Activated CD4-positive, alpha-beta T cell treated with anti-CD3 and anti-CD28 coated beads, Interleukin-2, amount 10 ng/mL, durations not matched to agents 7 days and 5 days (primary cell): ENCODE measurements at regions not wholly inside any gene's neighbourhood (a gene's known extent, or its start where the extent isn't known, plus 50 kb on each side); places are given as distances from the start of the nearest gene placed in this dataset.
"Not testable (repeated sequence)": the region's sequence is repeated elsewhere in the genome, so short reads cannot be mapped to it uniquely, and the experiment has no call there.

Source experiments
- CTCF ChIA-PET: fragments of 350-600 bp; sonication (Branson Sonifier 250); formaldehyde crosslinking; loops from one replicate; lab custom pipeline; 2021; ENCODE audit warnings: antibody characterized with exemption; lab: Charles Lee
- POLR2A ChIA-PET: fragments of 350-600 bp; sonication (Branson Sonifier 250); formaldehyde crosslinking; loops from one replicate; lab custom pipeline; 2021; ENCODE audit warnings: antibody characterized with exemption; lab: Charles Lee
- DNase-seq: peaks from one replicate; pipeline ENCODE4 v3.0.0-alpha.2; 2020
- H3K27ac Mint-ChIP-seq: one replicate; pipeline ENCODE4 v1.8.0; 2021; ENCODE audit warnings: mild to moderate bottlenecking, moderate library complexity, mixed read lengths
- H3K27me3 Mint-ChIP-seq: one replicate; pipeline ENCODE4 v1.8.0; 2021; ENCODE audit warnings: mixed read lengths
- H3K36me3 Mint-ChIP-seq: one replicate; pipeline ENCODE4 v1.8.0; 2021; ENCODE audit warnings: low read depth, mixed read lengths
- H3K4me1 Mint-ChIP-seq: one replicate; pipeline ENCODE4 v1.8.0; 2021; ENCODE audit warnings: mixed read lengths
- H3K4me3 Mint-ChIP-seq: one replicate; pipeline ENCODE4 v1.8.0; 2021; ENCODE audit warnings: mild to moderate bottlenecking, moderate library complexity, mixed read lengths
- H3K9me3 Mint-ChIP-seq: one replicate; pipeline ENCODE4 v1.8.0; 2021; ENCODE audit warnings: mixed read lengths

DNA sequence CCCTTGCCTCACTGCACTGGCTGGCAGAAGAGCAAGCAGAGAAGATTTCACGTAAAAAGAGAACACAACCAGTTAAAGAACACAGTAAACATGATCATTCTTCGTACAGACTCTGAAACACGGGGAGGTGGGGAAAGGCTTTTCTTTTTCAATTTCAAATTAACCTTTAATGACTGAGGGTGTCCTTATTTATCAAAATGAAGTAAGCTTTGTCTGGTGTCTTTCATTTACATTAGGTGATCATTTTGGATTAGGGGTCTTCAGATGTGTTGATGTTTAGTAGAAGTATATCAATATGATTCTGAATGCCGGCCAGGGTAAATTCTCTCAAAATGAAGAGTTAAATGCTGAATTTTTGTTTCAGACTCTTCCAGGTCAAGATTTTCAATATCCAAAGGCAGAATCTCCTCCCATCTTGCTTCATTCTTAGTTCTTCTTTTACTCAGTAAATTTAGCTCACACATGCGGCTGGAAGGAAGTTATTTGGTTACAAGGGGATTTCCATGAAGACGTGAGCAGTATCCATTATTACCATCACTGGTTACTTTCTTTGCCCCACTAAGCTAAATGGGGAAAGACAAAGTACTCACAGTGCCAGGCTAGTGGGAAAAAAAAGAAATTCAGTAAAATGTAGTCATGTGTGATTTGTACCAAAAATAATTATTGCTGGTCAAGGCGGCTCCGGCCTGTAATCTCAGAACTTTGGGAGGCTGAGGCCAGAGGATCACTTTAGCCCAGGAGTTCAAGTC is 272.2 kb upstream of the NR2F2 start:
- H3K27me3 Mint-ChIP-seq: peaks cover 24% of the 10 kb centered on the region
- peaks cover 4% of the 10 kb centered on the region for H3K4me1 Mint-ChIP-seq
- H3K4me3 Mint-ChIP-seq: no peak overlapping the region
- ChIA-PET POLR2A (no interaction called here), CTCF (interaction anchor here (1.2 kb wide), 1 partner anchor 9 kb away, joined by 3 read pairs; no protein-coding TSS in a partner anchor)
- no peak for DNase-seq
- H3K36me3 Mint-ChIP-seq: no peaks in the 10 kb centered on the region
- no peaks in the 10 kb centered on the region for H3K9me3 Mint-ChIP-seq
- no peak overlapping the region for H3K27ac Mint-ChIP-seq

DNA sequence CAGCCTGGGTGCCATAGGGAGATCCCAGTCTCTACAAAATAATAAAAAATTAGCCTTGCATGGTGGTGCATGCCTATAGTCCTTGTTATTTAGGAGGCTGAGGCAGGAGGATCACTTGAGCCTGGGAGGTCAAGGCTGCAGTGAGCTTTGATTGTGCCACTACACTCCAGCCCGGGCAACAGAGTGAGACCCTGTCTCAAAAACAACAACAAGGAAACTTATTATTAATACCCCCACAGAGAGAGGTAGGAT is 271.7 kb upstream of the NR2F2 start:
- not testable (repeated sequence) for H3K27ac Mint-ChIP-seq, H3K4me1 Mint-ChIP-seq

DNA sequence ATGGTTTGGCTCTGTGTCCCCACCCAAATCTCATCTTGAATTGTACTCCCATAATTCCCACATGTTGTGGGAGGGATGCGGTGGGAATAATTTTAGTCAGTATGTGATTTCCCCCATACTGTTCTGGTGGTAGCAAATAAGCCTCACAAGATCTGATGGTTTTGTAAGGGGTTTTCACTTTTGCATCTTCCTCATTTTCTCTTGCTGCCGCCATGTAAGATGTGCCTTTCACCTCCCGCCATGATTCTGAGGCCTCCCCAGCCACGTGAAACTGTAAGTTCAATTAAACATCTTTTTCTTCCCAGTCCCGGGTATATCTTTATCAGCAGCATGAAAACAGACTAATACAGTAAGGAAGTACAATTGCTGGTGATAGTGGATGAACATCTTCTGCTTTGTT is 269.9 kb upstream of the NR2F2 start:
- POLR2A ChIA-PET, H3K4me3 Mint-ChIP-seq, DNase-seq, H3K36me3 Mint-ChIP-seq, H3K9me3 Mint-ChIP-seq, H3K27ac Mint-ChIP-seq, H3K4me1 Mint-ChIP-seq, H3K27me3 Mint-ChIP-seq, CTCF ChIA-PET: not testable (repeated sequence)

More for the DNA sequence above, 271.7 kb upstream of the NR2F2 start:
- H3K9me3 Mint-ChIP-seq, H3K4me3 Mint-ChIP-seq, POLR2A ChIA-PET, H3K36me3 Mint-ChIP-seq, DNase-seq: not testable (repeated sequence)
- H3K27me3 Mint-ChIP-seq: peaks cover 19% of the 10 kb centered on the region
- CTCF ChIA-PET: interaction anchor here (1.2 kb wide), 1 partner anchor 9 kb away, joined by 3 read pairs; no protein-coding TSS in a partner anchor

DNA sequence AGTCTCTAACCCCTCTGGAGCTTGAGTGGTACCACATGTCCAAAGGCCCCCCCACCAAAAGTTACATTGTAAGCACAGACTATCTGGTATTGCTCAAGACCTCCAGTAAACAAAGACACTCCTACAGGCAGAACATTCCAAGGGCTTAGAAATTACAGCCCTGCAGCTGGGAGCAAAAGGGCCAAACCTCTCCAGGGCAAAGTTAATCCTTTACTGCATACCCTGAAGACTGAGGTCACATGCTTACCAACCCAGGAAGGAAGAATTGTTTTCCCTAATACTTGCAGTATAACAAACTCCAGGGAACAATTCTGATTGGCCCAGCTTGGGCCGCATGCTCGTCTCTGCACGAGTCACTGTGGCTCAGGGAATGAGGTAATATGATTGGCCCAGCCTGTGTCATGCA is 266.1 kb upstream of the NR2F2 start:
- no peak for DNase-seq
- ChIA-PET CTCF (interaction anchor here (0.6 kb wide), 1 partner anchor 740 kb away, joined by 3 read pairs; no protein-coding TSS in a partner anchor), POLR2A (no interaction called here)
- no peaks in the 10 kb centered on the region for H3K36me3 Mint-ChIP-seq
- no peaks in the 10 kb centered on the region for H3K4me1 Mint-ChIP-seq
- H3K9me3 Mint-ChIP-seq: no peaks in the 10 kb centered on the region
- no peaks in the 10 kb centered on the region for H3K27me3 Mint-ChIP-seq
- no peak overlapping the region for H3K27ac Mint-ChIP-seq
- H3K4me3 Mint-ChIP-seq: no peak overlapping the region

DNA sequence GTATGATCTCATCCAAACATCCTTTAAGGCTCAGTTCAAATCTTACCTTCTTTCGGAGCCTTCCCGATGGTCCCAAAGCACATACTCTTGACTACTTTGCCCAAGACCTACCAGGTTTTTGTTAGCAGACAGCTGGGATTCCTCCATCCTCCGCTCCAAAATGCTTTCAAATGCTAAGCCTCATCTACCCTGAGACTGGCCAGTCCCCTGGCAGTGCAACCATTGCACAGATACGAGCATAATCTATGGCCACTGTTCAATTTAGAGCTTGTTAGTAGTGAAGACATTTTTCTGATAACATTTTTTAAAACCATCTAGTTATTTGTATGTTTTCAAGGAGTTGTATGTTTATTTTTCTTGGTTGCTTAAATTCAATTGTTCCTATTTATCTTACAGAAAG is 264.4 kb upstream of the NR2F2 start:
- H3K9me3 Mint-ChIP-seq: no peaks in the 10 kb centered on the region
- no peaks in the 10 kb centered on the region for H3K36me3 Mint-ChIP-seq
- no peaks in the 10 kb centered on the region for H3K4me1 Mint-ChIP-seq
- ChIA-PET CTCF (no interaction called here), POLR2A (no interaction called here)
- no peak overlapping the region for H3K27ac Mint-ChIP-seq
- H3K27me3 Mint-ChIP-seq: no peaks in the 10 kb centered on the region
- no peak overlapping the region for H3K4me3 Mint-ChIP-seq
- DNase-seq: no peak

DNA sequence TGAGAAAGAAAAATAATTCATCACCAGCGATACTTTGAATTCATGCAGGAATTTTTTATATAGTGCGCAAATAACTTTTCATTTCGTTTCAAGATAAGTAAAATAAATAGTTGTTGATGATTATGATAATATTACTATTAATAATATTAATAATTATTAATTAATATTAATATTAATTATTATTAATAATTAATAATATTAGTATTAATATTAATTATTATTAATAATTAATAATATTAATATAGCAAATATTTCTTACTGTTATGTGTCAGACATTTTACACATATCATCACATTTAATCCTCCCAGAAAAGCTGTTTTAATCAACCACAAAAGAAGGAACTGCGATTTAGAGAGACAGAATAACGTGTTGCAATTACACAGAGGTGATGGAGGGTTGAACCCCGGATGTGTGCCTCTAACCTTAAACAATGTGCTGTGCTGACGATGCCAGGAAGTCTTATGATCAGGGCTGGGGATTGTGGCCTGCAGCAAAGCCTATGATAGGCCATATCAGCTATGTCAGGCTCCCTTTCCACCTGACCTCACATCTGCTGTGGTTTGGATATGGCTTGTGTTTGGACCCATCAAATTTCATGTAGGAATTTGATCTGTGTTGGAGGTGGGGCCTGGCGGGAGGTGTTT is 263.5 kb upstream of the NR2F2 start:
- ChIA-PET POLR2A (no interaction called here), CTCF (interaction anchor here (1.5 kb wide), 1 partner anchor 9 kb away, joined by 3 read pairs; no protein-coding TSS in a partner anchor)
- H3K9me3 Mint-ChIP-seq: no peaks in the 10 kb centered on the region
- H3K4me3 Mint-ChIP-seq: no peak overlapping the region
- H3K4me1 Mint-ChIP-seq: no peaks in the 10 kb centered on the region
- no peak overlapping the region for H3K27ac Mint-ChIP-seq
- DNase-seq: no peak
- H3K36me3 Mint-ChIP-seq: no peaks in the 10 kb centered on the region
- no peaks in the 10 kb centered on the region for H3K27me3 Mint-ChIP-seq

DNA sequence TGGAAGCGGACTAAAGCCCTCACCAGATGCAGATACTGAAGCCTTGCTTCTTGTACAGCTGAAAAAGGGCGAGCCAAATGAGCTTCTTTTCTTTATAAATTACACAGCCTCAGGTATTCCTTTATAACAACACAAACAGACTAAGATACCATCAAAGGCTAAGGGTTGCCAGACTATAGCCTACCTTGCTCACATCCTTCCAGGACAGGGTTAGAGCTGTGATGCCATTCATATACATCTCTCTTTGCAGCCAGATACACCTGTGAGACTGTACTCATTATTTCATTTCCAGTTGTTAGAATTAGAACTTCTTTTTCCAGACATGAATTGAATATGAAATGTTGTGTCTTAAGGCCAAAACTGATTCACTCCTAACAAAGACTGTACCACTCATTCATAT is 262.8 kb upstream of the NR2F2 start:
- no peaks in the 10 kb centered on the region for H3K4me1 Mint-ChIP-seq
- no peaks in the 10 kb centered on the region for H3K9me3 Mint-ChIP-seq
- DNase-seq: no peak
- H3K27ac Mint-ChIP-seq: no peak overlapping the region
- POLR2A ChIA-PET: no interaction called here
- no peaks in the 10 kb centered on the region for H3K27me3 Mint-ChIP-seq
- no peak overlapping the region for H3K4me3 Mint-ChIP-seq
- no peaks in the 10 kb centered on the region for H3K36me3 Mint-ChIP-seq
- CTCF ChIA-PET: interaction anchor here (1.5 kb wide), 1 partner anchor 9 kb away, joined by 3 read pairs; no protein-coding TSS in a partner anchor

DNA sequence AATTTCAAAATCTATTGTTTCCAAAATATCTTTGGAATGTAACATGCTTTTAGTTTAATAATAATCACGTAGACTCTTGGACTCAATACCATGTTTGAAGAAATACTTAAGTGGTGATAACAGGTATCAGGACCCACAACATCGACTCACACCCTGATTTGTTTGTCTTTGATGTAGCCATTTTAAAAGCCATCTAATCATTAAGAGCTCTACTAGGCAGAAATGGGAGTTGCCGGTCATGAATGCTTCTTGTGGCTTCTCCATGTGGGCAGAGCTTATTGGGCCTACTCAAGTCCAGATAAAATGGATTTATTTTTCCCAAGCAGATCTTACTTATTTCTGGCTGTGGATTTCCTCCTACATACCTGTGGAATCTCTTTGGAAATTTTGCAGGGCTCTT is 261.6 kb upstream of the NR2F2 start:
- Mint-ChIP-seq H3K4me3 (no peak overlapping the region), H3K4me1 (no peaks in the 10 kb centered on the region), H3K36me3 (no peaks in the 10 kb centered on the region), H3K27me3 (no peaks in the 10 kb centered on the region), H3K27ac (no peak overlapping the region), H3K9me3 (no peaks in the 10 kb centered on the region)
- DNase-seq: no peak
- ChIA-PET POLR2A (no interaction called here), CTCF (no interaction called here)

DNA sequence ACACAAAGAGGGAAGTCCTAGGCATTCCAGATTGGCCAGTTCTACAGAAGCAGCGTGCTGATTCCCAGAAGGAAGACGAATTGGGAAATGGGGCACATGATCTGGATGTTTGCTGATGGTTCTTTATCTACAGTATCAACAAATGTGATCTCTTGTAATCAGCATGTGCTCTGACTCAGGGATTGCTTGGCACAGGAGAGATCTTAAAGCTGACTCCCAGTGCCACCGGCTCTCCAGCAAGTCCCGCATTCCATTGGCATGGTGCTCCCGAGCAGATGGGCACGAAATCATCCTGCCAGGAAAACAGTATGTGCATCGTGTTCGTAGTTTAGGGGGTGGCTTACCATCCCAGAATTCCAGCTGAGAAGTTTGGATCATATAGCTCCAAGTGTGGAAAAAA is 259.9 kb upstream of the NR2F2 start:
- H3K4me3 Mint-ChIP-seq: no peak overlapping the region
- no peaks in the 10 kb centered on the region for H3K4me1 Mint-ChIP-seq
- no peaks in the 10 kb centered on the region for H3K27me3 Mint-ChIP-seq
- no peak for DNase-seq
- no peaks in the 10 kb centered on the region for H3K36me3 Mint-ChIP-seq
- H3K9me3 Mint-ChIP-seq: no peaks in the 10 kb centered on the region
- POLR2A ChIA-PET: no interaction called here
- no peak overlapping the region for H3K27ac Mint-ChIP-seq
- CTCF ChIA-PET: no interaction called here

DNA sequence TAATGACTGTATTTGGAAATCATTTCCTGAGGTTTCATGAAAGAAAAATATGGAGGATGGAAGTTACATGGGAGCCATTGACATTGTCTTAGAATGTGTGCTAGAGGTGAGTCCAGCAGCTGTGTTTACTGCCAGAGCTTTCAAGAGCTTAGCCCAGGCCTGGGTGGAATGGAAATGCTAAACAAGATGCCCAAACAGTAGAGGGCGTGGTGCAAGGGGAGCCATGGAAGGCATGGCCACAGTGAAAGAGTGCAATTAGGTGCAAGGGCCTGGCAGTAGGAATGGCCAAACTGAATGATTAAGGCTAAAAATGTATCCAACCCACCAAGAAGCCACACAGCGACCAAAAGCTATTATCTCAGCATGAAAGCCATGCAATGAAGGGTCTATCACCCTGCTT is 257.7 kb upstream of the NR2F2 start:
- Mint-ChIP-seq H3K9me3 (no peaks in the 10 kb centered on the region), H3K4me3 (no peak overlapping the region), H3K27me3 (no peaks in the 10 kb centered on the region), H3K36me3 (no peaks in the 10 kb centered on the region), H3K4me1 (no peaks in the 10 kb centered on the region), H3K27ac (no peak overlapping the region)
- DNase-seq: no peak
- ChIA-PET CTCF (no interaction called here), POLR2A (no interaction called here)

DNA sequence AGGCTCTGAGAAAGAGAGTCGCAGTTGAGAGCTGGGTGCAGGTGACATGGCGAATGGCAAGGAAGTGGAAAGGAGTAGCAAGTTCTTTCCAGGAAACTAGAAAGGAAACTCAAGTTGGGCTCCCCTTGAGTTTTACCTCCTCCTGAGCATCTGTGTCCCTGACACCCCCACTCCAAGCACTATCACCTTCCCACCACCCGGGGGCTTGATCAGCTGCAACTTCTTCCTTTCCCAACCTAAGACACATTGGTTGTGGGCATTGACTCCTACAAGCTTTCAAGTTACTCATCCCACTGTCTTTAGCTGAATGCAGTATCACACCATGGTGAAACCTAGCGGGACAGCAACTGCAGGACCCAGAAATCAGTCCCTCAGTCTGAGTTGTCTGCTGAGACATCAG is 256.6 kb upstream of the NR2F2 start:
- Mint-ChIP-seq H3K4me3 (no peak overlapping the region), H3K36me3 (no peaks in the 10 kb centered on the region), H3K4me1 (no peaks in the 10 kb centered on the region), H3K9me3 (no peaks in the 10 kb centered on the region), H3K27ac (no peak overlapping the region), H3K27me3 (no peaks in the 10 kb centered on the region)
- DNase-seq: no peak
- CTCF ChIA-PET: interaction anchor here (0.6 kb wide), 1 partner anchor 389 kb away, joined by 3 read pairs; no protein-coding TSS in a partner anchor
- POLR2A ChIA-PET: no interaction called here

DNA sequence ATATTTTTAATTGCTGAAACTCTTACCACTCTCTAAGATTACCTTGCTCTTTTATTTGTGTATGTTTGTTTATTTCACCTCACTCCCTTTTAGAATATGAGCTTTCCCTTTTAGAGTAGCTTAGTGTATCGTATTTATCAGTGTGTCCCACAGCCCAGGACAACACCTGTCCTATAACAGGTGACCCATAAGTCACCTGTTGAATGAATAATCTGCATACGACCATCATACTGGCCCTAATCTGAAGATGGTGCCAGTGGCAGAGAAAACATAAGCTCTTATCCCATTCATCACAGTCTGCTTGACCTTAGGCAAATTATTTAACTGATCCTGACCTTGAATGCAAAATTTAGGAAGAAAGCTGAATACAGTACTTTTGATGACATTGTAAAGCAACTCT is 254.6 kb upstream of the NR2F2 start:
- H3K9me3 Mint-ChIP-seq: no peaks in the 10 kb centered on the region
- no peaks in the 10 kb centered on the region for H3K4me1 Mint-ChIP-seq
- ChIA-PET CTCF (no interaction called here), POLR2A (no interaction called here)
- no peak overlapping the region for H3K4me3 Mint-ChIP-seq
- no peaks in the 10 kb centered on the region for H3K36me3 Mint-ChIP-seq
- H3K27me3 Mint-ChIP-seq: no peaks in the 10 kb centered on the region
- H3K27ac Mint-ChIP-seq: no peak overlapping the region
- no peak for DNase-seq

DNA sequence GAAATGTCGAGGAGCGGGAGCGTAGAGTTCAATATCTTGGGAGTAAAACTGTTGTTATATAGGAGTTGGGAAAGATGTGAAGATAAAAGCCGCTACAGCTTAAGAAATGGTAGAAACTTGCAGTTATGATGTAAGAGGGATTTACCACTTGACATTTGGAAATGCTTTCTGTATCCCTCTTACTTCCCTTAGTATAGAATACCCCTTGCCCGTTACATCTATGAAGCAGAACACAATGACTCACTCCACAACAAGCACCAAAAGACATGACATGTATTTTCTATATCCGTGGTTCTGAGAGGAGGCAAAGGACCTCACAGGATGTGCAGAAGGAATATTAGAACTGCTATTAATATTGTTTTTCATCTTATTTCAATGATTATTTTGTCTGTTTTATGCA is 254.2 kb upstream of the NR2F2 start:
- H3K27me3 Mint-ChIP-seq: peaks cover 1% of the 10 kb centered on the region
- no peak for DNase-seq
- ChIA-PET CTCF (no interaction called here), POLR2A (no interaction called here)
- H3K4me1 Mint-ChIP-seq: no peaks in the 10 kb centered on the region
- H3K4me3 Mint-ChIP-seq: no peak overlapping the region
- no peaks in the 10 kb centered on the region for H3K9me3 Mint-ChIP-seq
- no peak overlapping the region for H3K27ac Mint-ChIP-seq
- H3K36me3 Mint-ChIP-seq: no peaks in the 10 kb centered on the region

DNA sequence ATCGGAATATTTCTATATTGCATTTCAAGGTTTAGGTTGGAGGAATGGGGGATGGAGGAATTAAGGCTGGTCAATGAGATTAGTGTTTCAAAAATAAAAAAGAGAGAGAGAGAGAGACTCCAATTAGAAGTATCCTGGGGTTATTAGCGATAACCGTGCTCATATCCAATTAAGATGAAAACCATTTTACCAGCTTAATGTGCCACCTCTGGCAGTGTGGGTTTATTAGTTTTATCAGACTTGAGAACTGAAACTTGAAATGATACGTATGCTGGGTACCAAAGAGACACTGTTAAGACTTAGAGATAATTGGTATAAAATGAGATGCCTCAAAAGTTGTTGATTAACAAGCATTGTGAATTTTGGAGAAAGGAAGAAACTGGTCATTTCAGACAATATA is 251.5 kb upstream of the NR2F2 start:
- Mint-ChIP-seq H3K9me3 (no peaks in the 10 kb centered on the region), H3K27me3 (peaks cover 1% of the 10 kb centered on the region), H3K36me3 (no peaks in the 10 kb centered on the region), H3K4me1 (no peaks in the 10 kb centered on the region), H3K27ac (no peak overlapping the region), H3K4me3 (no peak overlapping the region)
- ChIA-PET CTCF (no interaction called here), POLR2A (no interaction called here)
- DNase-seq: no peak
